ENCODE measurements at regions not wholly inside any gene's neighbourhood (a gene's known extent, or its start where the extent isn't known, plus 50 kb on each side); places are given as distances from the start of the nearest gene placed in this dataset.

GRCh38 chr10:124180044-124180745, 86.8 kb upstream of the CHST15 start:
- DNase-seq (ENCODE audit: low read depth): no peak
- TF ChIP-seq, protein P1, sequence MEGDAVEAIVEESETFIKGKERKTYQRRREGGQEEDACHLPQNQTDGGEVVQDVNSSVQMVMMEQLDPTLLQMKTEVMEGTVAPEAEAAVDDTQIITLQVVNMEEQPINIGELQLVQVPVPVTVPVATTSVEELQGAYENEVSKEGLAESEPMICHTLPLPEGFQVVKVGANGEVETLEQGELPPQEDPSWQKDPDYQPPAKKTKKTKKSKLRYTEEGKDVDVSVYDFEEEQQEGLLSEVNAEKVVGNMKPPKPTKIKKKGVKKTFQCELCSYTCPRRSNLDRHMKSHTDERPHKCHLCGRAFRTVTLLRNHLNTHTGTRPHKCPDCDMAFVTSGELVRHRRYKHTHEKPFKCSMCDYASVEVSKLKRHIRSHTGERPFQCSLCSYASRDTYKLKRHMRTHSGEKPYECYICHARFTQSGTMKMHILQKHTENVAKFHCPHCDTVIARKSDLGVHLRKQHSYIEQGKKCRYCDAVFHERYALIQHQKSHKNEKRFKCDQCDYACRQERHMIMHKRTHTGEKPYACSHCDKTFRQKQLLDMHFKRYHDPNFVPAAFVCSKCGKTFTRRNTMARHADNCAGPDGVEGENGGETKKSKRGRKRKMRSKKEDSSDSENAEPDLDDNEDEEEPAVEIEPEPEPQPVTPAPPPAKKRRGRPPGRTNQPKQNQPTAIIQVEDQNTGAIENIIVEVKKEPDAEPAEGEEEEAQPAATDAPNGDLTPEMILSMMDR (IDR thresholded peaks at IDR 0.05; ENCODE audit: insufficient read depth, low read length, poor library complexity, severe bottlenecking): no peak
- Histone ChIP-seq H3K4me3 (ENCODE audit: low read depth, low read length) (no peak overlapping the region), H3K27me3 (ENCODE audit: control insufficient read depth, insufficient read depth, low read length) (no peaks in the 10 kb centered on the region), H3K36me3 (ENCODE audit: control insufficient read depth, insufficient read depth, low read length) (no peaks in the 10 kb centered on the region)

- no peak for DNase-seq (ENCODE audit: low read depth)
- no peak overlapping the region for H3K4me3 ChIP-seq (ENCODE audit: low read depth, low read length)
- H3K36me3 ChIP-seq (ENCODE audit: control insufficient read depth, insufficient read depth, low read length): no peaks in the 10 kb centered on the region
- TF ChIP-seq, protein P1 (IDR thresholded peaks at IDR 0.05; ENCODE audit: insufficient read depth, low read length, poor library complexity, severe bottlenecking): no peak
- no peaks in the 10 kb centered on the region for H3K27me3 ChIP-seq (ENCODE audit: control insufficient read depth, insufficient read depth, low read length)
Observed at GRCh38 chr10:124179308-124180043, 86.1 kb upstream of the CHST15 start.

DNA sequence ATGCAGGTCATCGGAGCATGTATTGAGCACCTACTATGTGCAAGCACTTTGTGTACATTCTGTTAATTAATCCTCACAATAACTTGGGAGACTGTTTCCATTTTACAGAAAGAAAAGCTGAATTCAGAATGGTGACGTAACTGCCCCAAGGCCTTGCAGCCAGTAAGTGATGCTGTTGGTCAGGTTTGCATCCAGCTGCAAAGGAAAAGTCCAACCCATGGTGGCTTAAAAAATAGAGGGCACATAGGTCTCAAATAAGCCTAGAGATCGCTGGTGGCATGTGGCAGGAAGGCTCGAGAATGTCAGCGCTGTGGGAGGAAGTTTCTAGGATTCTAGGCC, 83.8 kb upstream of the CHST15 start:
- peaks cover 2% of the 10 kb centered on the region for H3K27me3 ChIP-seq (ENCODE audit: control insufficient read depth, insufficient read depth, low read length)
- TF ChIP-seq, protein P1 (IDR thresholded peaks at IDR 0.05; ENCODE audit: insufficient read depth, low read length, poor library complexity, severe bottlenecking): no peak
- H3K36me3 ChIP-seq (ENCODE audit: control insufficient read depth, insufficient read depth, low read length): no peaks in the 10 kb centered on the region
- DNase-seq (ENCODE audit: low read depth): no peak
- H3K4me3 ChIP-seq (ENCODE audit: low read depth, low read length): no peak overlapping the region

GRCh38 chr10:124176349-124177179, 83.2 kb upstream of the CHST15 start:
- TF ChIP-seq, protein P1 (IDR thresholded peaks at IDR 0.05; ENCODE audit: insufficient read depth, low read length, poor library complexity, severe bottlenecking): no peak
- DNase-seq (ENCODE audit: low read depth): no peak

GRCh38 chr10:124175701-124176348, 82.4 kb upstream of the CHST15 start:
- peaks cover 2% of the 10 kb centered on the region for H3K27me3 ChIP-seq (ENCODE audit: control insufficient read depth, insufficient read depth, low read length)
- no peaks in the 10 kb centered on the region for H3K36me3 ChIP-seq (ENCODE audit: control insufficient read depth, insufficient read depth, low read length)
- DNase-seq (ENCODE audit: low read depth): no peak
- no peak overlapping the region for H3K4me3 ChIP-seq (ENCODE audit: low read depth, low read length)
- TF ChIP-seq, protein P1 (IDR thresholded peaks at IDR 0.05; ENCODE audit: insufficient read depth, low read length, poor library complexity, severe bottlenecking): no peak

More at GRCh38 chr10:124176349-124177179, 83.2 kb upstream of the CHST15 start:
- Histone ChIP-seq H3K36me3 (ENCODE audit: control insufficient read depth, insufficient read depth, low read length) (no peaks in the 10 kb centered on the region), H3K4me3 (ENCODE audit: low read depth, low read length) (no peak overlapping the region), H3K27me3 (ENCODE audit: control insufficient read depth, insufficient read depth, low read length) (peaks cover 2% of the 10 kb centered on the region)

All from kidney epithelial cell (primary cell).